SIG-M5 treated with dmso at 0.1 percent for 504 hours (cell line): ENCODE measurements at regions not wholly inside any gene's neighbourhood (a gene's known extent, or its start where the extent isn't known, plus 50 kb on each side); places are given as distances from the start of the nearest gene placed in this dataset.
A peak's percentile ranks its signal among the peaks of the same experiment; 100 is the strongest.

ENCODE experiments used
- DNase-seq: peaks from one replicate; lab custom pipeline; 2025; ENCODE audit not compliant: unreplicated experiment; lab: John Stamatoyannopoulos, UW

DNA sequence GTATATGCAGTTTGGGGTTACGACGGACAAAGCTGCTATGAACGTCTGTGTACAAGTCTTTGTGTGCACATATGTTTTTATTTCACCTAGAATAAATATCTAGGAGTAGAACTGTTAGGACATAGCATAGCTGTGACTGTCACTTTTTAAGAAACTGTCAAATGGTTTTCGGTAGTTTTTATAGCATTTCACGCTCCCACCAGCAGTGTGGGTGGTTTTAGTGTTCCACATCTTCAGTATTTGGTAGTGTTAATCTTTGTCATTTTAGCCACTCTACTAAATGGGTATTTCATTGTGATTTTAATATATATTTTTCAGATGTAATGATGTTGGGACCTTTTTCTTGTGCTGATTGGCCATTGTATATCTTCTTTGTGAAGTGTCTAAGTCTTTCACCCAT, 109.1 kb upstream of the BCAT1 start:
- DNase-seq, result no peak

DNA sequence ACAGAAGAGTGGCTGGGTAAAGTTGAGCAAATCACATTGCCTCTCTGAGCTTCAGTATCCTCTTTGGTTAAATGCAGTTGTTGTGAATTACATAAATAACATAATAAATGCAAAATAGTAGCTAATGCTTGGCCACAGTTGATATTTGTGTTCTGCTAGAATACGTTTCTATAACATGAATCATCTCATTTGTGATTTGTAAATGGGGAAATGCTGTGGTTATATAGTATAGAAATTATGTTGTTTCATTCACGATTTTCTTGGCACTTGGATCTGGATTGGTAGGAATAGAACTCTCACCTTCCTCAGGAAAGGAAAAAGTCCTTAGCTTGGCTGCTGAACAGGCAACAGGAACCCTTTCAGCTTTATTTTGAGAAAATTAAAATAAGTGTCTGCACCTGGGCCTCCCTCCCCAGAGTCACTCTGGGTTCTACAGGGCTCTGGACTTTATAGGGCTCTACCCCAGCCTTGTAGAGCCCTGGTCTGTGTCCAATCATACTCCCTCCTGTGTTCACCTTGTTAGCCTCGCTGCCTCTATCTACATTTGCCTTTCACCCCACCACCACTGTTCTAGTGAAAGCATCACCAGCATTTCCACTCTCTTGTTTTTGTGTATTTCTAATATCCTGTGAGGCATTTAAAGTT, 107.7 kb upstream of the BCAT1 start:
- DNase-seq, result no peak

DNA sequence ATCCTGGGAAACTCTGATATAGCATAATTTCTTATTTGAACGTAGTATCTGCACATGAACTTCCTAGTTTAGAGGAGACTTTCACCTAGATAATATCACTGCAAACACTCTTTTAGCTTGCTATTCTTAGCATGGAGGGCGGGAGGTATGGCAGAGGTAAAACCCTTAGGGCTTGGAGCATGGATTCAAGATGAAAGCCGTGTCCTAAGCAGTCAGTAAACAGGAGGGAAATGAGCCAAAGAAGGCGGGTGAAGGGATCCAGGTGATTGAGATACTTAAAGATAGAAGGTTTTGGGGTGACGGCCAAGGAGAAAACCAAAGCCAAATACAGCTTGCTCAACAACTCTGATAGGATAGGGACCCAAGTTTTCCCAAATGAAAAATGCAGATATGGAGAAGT, 107.1 kb upstream of the BCAT1 start:
- DNase-seq, result no peak

DNA sequence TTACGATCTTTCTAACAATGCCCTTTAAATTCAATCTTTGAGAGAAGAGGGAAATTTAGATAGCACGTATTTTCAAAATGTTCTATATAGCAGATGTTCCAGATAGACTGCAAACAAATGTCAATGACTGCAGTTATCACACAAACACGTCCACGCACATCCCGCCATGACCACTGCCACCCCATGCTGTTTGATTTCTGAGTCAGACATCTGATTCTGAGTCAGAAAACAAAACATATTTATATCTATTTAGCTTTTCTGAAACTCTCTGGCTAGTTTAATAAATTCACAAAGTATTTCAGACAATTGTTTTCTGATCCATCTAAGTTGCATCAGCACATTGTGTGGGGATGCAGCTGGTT, 105.9 kb upstream of the BCAT1 start:
- no peak for DNase-seq

DNA sequence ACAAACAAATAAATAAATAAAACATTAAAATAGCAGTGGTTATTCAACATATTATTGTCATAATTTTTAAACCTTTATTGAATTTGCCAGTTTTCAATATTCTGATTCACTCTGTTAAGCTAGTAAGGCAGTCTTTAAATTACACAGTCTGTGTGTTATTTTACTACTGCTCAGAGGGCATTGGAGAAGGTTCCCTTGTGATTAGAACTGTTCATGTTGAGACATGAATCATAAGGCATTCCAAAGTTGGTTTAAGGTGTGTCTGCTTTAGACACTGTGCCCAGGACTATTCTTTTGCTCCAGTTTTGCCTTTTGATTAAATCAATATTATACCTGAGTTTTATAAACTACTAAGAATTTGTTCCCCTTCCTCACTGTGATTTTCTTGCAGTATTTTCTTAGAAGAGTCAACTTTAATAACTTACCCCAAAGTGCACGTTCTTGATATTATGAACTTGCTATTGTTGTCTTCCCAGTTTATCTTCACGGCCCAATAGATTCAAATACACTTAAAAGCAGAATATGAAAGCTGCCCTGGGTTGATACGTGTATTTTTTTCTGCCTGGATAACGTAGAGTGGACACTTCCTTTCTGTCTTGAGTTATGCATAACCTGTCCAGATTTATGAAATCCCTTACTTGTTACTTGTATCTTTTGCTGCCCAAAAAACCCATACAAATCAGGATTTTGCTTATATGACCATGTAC, 105.3 kb upstream of the BCAT1 start:
- DNase-seq, result peak; percentile 24

DNA sequence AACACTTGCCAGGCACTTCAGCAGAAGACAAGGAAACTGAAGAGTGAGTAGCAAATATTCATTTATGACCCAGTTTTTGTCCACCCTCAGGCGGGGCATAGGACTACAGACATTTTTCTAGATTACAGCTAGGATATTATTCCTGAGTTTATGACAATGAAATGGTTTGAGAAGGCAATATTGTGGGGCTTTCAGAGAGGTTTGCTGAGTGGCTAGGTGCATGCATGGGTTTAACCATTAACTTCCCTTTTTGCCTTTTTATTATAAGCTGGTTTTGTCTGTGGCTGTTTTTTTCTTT, 104.0 kb upstream of the BCAT1 start:
- DNase-seq, result peak; percentile 68

DNA sequence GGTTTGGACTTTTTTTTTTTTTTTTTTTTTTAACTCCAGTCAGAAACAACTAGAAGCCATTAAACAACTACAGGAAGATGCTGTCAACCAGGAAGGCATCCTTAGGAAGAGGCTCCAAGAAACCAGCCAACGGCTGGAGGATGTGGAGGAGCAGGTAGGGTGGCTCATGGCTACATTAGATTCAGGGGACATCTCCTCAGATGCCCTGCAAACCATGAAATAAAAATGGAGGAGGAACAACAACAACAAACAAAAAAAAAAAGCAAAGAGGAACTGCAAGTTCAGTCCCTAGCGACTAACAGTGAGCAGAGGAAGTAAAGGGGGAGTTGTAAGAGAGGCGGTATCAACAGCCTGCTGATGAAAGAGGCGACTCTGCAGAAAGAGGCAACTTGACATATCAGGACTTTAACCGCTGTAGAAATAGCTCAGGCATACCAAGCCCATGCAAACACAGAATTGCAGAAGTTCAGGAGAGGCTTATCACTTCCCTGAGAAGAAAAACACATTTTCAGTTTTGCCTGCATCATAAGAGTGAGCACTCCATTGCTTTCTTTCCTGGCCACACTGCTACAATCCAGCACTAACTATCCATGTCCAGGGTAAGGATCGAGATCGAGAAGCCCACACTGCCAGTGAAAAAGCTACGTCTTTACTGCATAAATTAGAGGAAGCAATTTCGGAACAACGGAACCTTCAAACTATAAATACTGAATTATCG, 103.5 kb upstream of the BCAT1 start:
- peak; percentile 99 for DNase-seq

DNA sequence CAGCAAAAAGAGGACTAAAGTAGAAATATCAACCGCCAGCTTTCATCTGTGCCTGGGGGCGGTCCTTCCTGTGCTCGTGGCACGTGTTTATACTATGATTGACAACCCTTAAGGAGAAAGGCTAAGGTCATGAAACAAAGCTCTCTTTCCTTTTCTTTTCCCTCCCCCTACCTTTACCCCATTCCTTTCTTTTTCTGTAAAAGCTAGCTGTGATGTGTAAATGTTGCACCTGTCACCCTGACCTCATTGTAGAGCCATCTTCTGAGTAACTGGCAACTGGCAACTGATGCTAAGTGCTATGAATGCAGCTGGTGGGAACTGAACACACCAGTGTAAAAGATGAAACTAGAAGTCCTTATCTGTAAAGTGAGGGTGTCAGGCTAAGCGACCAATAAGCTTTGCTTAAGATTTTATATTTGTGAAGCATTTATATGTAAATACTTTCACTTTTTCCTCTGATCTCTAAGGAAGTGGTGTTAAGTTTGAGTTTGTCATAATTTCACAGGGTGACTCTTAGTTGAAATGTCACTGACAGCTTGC, 102.8 kb upstream of the BCAT1 start:
- DNase-seq, result peak; percentile 47

DNA sequence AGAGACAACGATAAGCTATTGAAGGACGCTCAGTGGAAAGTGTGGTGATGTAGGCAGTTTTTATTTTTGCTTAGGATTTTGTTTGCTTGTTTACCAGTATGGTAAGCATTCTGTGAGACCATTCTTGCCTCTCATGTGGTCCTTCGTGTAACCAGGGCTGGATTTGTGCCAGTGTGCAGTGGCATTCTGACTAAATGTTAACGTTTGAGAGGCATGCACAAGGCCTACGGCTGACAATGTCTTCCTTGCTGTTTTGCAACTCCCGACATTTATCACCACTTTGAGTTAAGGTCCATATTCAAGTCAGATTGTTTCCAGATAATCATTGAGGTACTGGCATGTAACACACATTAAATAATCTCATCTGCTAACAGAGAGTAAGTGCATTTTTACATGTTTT, 102.3 kb upstream of the BCAT1 start:
- DNase-seq, result no peak

DNA sequence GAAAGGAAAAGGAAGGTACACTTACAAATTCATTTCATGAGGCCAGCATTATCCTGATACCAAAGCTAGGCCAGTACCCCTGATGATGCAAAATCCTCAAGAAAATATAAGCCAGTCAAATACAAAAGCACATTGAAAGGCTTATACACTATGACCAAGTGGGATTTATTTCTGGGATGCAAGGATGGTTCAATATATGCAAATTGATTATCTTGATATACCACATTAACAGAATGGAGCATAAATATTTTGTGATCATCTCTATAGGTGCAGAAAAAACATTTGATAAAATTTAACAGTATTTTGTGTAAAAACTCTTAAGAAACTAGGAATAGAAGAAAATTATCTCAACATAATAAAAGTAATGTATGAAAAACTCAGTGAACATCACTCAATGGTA, 97.0 kb upstream of the BCAT1 start:
- no peak for DNase-seq

DNA sequence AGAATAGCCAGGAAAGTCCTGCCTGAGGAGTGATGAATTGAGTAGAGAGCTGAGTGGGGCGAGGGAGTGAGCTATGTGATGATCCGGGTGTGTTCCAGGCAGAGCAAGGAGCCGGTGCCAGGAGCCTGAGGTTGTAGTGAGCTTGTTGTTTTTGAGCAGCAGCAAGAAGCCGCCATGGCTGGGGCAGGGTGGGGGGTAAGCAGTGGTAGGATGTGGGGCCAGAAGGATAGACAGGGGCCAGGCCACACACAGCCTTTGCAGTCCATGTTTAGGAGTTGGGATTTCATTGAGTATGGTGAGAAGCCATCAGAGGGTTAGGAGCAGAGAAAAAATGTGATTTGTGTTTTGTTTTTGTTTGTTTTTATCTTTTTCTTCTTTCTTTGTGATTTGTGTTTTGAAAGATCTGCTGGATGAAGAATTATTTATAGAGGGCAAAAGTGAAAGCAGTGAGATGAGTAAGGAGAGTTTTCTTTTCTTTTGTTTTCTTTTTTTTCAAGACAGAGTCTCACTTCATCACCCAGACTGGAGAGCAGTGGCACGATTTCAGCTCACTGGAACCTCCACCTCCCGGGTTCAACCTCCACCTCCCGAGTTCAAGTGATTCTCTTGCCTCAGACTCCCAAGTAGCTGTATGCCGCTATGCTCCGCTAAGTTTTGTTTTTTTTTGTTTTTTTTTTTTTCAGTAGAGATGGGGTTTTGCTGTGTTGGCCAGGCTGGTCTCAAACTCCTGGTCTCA, 92.3 kb upstream of the BCAT1 start:
- DNase-seq, result no peak

DNA sequence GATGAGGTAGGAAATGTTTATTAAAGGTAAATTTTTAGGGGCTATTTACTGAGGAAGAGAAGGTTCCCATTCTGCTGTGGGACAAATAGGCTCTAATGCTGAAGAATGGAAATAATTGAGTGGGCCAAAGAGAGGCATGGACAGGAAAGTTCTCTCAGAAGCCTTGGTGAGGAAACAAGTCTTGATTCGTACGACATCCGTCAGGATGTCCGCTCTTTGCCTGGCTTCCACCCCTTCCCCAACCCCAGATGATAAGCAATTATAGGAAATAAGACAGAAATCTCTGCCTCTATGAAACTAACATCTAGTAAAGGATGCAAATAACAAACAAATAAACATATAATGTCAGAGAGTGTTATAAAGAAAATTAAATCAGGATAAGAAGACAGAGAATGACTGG, 91.7 kb upstream of the BCAT1 start:
- no peak for DNase-seq

DNA sequence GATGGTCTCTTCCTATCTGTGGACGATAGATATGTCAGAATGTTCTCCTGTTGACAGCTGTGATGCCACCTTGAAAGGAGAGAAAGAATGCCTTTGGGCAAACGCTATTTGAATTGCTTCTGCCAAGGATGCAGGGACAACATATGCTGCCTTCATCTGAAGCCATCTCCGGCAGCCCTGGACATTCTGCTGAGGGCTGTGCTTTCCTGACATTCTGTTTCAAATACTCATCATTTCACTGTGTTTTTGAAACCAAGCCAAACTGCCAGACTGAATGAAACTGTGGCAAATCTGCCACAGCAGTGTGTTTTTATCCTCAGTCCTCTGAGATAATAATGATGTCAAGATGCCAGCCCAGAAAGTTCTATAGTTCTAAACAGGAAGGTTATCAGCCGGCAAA, 85.8 kb upstream of the BCAT1 start:
- DNase-seq, result no peak

DNA sequence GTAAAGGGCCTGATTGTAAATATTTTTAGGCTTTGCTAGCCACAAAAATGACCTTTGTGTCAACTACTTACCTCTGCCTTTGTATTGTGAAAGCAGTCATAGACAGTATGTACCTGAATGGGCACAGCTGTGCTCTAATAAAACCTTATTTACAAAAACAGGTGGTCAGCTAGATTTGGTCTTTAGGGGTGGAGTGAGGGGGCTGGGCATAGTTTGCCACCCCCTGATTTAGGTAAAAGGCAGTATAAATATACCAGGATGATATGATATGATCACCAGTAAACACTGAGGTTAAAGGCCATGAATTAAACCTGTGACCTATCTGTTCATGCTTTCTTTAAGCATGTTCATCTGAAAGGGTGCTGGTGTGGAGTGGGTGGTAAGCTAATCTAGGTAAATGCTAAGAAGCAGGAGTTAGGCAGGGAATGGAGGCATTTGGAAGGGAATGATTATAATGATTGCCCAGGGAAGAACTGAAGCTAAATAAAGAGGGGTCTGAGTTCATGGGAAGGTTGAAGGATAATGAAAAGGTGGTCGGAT, 77.1 kb upstream of the BCAT1 start:
- DNase-seq, result no peak

DNA sequence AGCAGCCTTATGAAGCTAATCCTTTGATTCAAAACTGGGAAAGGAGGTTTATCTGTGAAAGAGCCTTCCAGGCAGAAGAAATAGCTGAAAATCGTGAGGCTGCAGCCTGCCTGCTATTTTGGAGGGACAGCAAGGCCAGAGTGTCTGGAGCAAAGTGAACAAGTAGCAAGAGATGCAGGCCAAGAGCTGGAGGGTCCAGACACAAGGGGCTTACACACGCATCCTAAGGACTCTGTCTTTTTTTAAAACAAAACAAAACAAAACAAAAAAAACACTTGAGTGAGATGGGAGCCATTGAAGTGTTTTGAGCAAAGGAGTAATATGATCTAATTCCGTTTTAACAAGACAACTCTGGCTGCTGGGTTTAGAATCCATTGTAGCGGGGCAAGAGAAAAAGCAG, 76.4 kb upstream of the BCAT1 start:
- DNase-seq, result no peak

DNA sequence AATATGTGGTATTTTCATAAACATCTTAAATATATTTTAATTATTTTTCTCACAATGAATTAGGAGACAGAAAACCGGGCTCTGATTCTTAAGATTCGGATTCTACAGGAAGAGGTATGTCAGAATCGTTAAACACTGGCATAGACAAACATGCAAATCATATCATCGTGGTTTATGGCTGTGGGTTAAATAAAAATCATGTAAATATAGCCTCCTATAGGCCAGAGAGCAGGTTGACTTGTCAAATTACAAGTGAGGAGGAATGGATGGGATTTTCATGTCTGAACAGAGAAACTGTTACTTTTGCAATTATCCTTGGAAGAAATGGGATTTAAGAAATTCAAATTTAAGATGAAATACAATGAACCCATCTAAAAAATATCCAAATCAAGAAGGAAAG, 74.9 kb upstream of the BCAT1 start:
- DNase-seq, result no peak

DNA sequence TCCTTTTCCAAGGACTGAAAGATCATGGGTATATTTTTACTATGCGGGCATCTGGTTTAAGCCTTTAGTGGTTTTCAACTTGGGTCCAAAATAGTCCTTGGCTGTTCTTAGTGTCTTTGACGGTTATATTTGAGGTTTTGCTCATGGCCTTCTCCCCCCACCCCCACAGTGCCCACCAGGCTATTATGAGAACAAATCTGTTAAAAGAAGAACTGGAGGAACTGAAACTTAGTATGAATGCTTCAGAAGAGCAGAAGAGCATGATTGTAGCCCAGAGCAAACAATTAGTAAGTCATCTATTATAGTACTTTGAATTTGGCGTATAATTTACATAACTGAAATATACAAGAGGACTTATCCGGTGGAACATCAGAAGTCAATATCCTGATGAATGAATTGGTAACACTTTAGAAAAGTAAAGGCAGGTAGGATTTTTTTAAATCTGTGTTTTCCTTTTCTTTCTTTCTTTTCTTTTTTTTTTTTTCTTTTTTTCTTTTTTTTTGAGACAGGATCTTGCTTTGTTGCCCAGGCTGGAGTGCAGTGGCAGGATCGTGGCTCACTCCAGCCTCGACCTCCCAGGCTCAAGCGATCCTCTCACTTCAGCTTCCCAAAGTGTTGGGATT, 71.8 kb upstream of the BCAT1 start:
- peak; percentile 85 for DNase-seq

DNA sequence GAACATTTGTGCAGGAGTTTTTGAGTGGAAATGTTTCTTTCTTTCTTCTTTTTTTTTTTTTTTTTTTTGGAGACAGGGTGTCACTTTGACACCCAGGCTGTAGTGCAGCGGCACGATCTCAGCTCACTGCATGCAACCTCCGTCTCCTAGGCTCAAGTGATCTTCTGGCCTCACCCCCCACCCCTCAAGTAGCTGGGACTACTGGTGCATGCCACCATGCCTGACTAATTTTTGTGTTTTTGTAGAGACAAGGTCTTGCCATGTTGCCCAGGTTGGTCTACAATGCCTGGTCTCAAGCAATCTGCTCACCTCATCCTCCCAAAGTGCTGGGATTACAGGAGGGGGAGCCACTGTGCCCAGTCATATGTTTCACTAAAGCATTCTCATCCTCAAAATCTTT, 69.2 kb upstream of the BCAT1 start:
- no peak for DNase-seq

DNA sequence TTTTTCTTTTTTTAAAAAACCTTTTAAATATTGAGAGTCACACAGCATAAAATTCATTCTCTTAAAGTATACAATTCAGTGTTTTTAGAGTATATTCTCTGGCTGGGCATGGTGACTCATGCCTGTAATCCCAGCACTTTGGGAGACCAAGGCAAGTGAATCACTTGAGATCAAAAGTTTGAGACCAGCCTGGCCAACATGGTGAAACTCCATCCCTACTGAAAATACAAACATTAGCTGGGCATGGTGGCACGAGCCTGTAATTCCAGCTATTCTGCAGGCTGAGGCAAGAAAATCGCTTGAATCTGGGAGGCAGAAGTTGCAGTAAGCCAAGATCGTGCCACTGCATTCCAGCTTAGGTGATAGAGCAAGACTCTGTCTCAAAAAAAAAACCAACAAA, 68.4 kb upstream of the BCAT1 start:
- DNase-seq, result no peak

DNA sequence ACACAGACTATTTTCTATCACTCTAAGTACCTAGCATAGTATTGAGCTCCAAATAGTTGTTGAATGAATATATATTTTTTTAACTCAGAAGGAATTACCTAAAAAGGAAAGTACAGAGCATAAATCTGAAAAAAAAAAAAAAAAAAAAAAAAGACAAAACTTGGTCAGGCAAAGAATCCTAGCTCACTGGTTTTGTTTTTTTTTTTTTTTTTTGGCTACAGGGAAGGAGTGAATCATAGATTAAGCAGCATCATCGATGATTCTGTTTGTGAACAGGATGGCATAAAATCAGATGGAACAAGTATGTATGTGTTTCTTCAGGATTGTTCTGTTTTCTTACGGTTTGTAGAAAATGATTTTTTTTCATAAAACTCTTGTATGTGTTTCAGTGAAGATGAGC, 66.1 kb upstream of the BCAT1 start:
- no peak for DNase-seq

DNA sequence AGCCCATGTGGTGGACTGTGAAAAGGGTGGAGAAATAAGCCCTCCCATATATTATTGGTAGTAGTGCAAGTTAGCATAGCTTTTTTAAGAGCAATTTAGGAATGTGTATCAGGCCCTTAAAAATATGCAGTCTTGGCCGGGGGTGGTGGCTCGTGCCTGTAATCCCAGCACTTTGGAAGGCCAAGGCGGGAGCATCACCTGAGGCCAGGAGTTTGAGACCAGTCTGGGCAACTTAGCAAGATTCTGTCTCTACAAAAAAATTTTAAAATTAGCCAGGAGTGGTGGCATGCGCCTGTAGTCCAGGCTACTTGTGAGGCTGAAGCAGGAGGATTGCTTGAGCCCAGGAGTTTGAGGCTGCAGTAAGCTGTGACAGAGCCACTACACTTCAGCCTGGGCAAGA, 64.2 kb upstream of the BCAT1 start:
- no peak for DNase-seq
